Trophoblast cell (in vitro differentiated cells and primary cell): ENCODE measurements at regions not wholly inside any gene's neighbourhood (a gene's known extent, or its start where the extent isn't known, plus 50 kb on each side); places are given as distances from the start of the nearest gene placed in this dataset.

ENCODE experiments used
- DNase-seq, 2 donors: peaks; one replicate each; pipeline ENCODE4 v3.0.0-alpha.2; 2016
- H2AFZ ChIP-seq: 2 replicates; pipeline ENCODE4 v1.6.1; 2013; ENCODE audit warnings: low read length, moderate library complexity, mild to moderate bottlenecking; ENCODE audit not compliant: insufficient read depth, poor library complexity
- H2AK5ac ChIP-seq: 2 replicates; pipeline ENCODE4 v1.6.1; 2013; ENCODE audit warnings: mild to moderate bottlenecking, low read length
- H2BK120ac ChIP-seq: 2 replicates; pipeline ENCODE4 v1.6.1; 2013; ENCODE audit warnings: low read length, mild to moderate bottlenecking, moderate library complexity; ENCODE audit not compliant: insufficient read depth, poor library complexity
- H2BK12ac ChIP-seq: 2 replicates; pipeline ENCODE4 v1.6.1; 2013; ENCODE audit warnings: mild to moderate bottlenecking, low read length, moderate library complexity
- H2BK5ac ChIP-seq: 2 replicates; pipeline ENCODE4 v1.6.1; 2013; ENCODE audit warnings: low read length, low read depth, moderate library complexity, mild to moderate bottlenecking; ENCODE audit not compliant: poor library complexity
- H3K14ac ChIP-seq: 2 replicates; pipeline ENCODE4 v1.6.1; 2013; ENCODE audit warnings: mild to moderate bottlenecking, low read length
- H3K18ac ChIP-seq: 2 replicates; pipeline ENCODE4 v1.6.1; 2013; ENCODE audit warnings: mild to moderate bottlenecking, low read length
- H3K23ac ChIP-seq: 2 replicates; pipeline ENCODE4 v1.6.1; 2013; ENCODE audit warnings: low read length
- H3K27ac ChIP-seq: 2 replicates; pipeline ENCODE4 v1.5.1; 2013; ENCODE audit warnings: low read depth, mild to moderate bottlenecking, inconsistent platforms, low read length, moderate library complexity
- H3K27me3 ChIP-seq: 2 replicates; pipeline ENCODE4 v1.6.1; 2013; ENCODE audit warnings: inconsistent platforms, mild to moderate bottlenecking, low read length, moderate library complexity; ENCODE audit not compliant: insufficient read depth
- H3K36me3 ChIP-seq, 2 experiments: 1 replicate in 1 of 2; 2 replicates in 1 of 2; pipeline ENCODE4 v1.6.1; 2013; ENCODE audit warnings: low read length in 2 of 2, mild to moderate bottlenecking in 2 of 2, moderate library complexity in 1 of 2; ENCODE audit not compliant: insufficient read depth in 2 of 2, control insufficient read depth in 1 of 2
- H3K4ac ChIP-seq: 2 replicates; pipeline ENCODE4 v1.6.1; 2013; ENCODE audit warnings: low read depth, mild to moderate bottlenecking, low read length, moderate library complexity
- H3K4me1 ChIP-seq, 2 experiments: 1 replicate in 1 of 2; 2 replicates in 1 of 2; pipeline ENCODE4 v1.6.1; 2013; ENCODE audit warnings: low read length in 2 of 2, mild to moderate bottlenecking in 2 of 2, moderate library complexity in 1 of 2; ENCODE audit not compliant: insufficient read depth in 2 of 2, control insufficient read depth in 1 of 2
- H3K4me2 ChIP-seq: 2 replicates; pipeline ENCODE4 v1.6.1; 2013; ENCODE audit warnings: inconsistent platforms, mild to moderate bottlenecking, low read length, moderate library complexity
- H3K4me3 ChIP-seq: 2 replicates; pipeline ENCODE4 v1.5.1; 2013; ENCODE audit warnings: mild to moderate bottlenecking, low read depth, low read length, inconsistent platforms
- H3K79me1 ChIP-seq: one replicate; pipeline ENCODE4 v1.6.1; 2013; ENCODE audit warnings: low read length
- H3K79me2 ChIP-seq: 2 replicates; pipeline ENCODE4 v1.6.1; 2013; ENCODE audit warnings: low read length, mild to moderate bottlenecking; ENCODE audit not compliant: control insufficient read depth, insufficient read depth, poor library complexity
- H3K9ac ChIP-seq: 2 replicates; pipeline ENCODE4 v1.6.1; 2013; ENCODE audit warnings: mild to moderate bottlenecking, low read length
- H3K9me3 ChIP-seq: 2 replicates; pipeline ENCODE4 v1.6.1; 2013; ENCODE audit warnings: low read depth, mild to moderate bottlenecking, control low read depth, inconsistent platforms, low read length; ENCODE audit not compliant: insufficient read depth
- H4K12ac ChIP-seq: 2 replicates; pipeline ENCODE4 v1.6.1; 2013; ENCODE audit warnings: low read depth, mild to moderate bottlenecking, low read length, moderate library complexity
- H4K8ac ChIP-seq: 2 replicates; pipeline ENCODE4 v1.6.1; 2013; ENCODE audit warnings: low read depth, mild to moderate bottlenecking, low read length, moderate library complexity
- H4K91ac ChIP-seq: one replicate; pipeline ENCODE4 v1.6.1; 2013; ENCODE audit warnings: low read depth, mild to moderate bottlenecking, low read length, moderate library complexity
- WGBS: extraction: QIAGEN DNeasy Blood & Tissue Kit; methylation state at CpG from one replicate; pipeline ENCODE4 v1.1.7; 2013; ENCODE audit warnings: missing lambda C conversion rate; ENCODE audit not compliant: insufficient read length, insufficient coverage; ENCODE audit errors: extremely low coverage; 5-methylcytosine and 5-hydroxymethylcytosine counted together

GRCh38 chr18:33830213-33830612 lies 252.2 kb downstream of the ASXL3 start:
- H2BK12ac ChIP-seq, result no peak overlapping the region
- H3K36me3 ChIP-seq, result no peaks in the 10 kb centered on the region
- H2AFZ ChIP-seq, result no peak overlapping the region
- H3K79me1 ChIP-seq, result no peaks in the 10 kb centered on the region
- WGBS, result no CpG with 5 or more reads among the region's 1 CpG
- no peak overlapping the region for H4K91ac ChIP-seq
- H3K18ac ChIP-seq, result no peak overlapping the region
- no peaks in the 10 kb centered on the region for H3K4me1 ChIP-seq
- no peaks in the 10 kb centered on the region for H3K27me3 ChIP-seq
- no peak overlapping the region for H3K14ac ChIP-seq
- no peak overlapping the region for H2AK5ac ChIP-seq
- H4K8ac ChIP-seq, result no peak overlapping the region
- no peak overlapping the region for H3K4me2 ChIP-seq
- no peaks in the 10 kb centered on the region for H3K9me3 ChIP-seq
- no peaks in the 10 kb centered on the region for H3K79me2 ChIP-seq
- no peak overlapping the region for H4K12ac ChIP-seq
- no peak for DNase-seq
- H3K27ac ChIP-seq, result no peak overlapping the region
- H3K23ac ChIP-seq, result no peak overlapping the region
- H3K4me3 ChIP-seq, result no peak overlapping the region
- no peak overlapping the region for H2BK5ac ChIP-seq
- H3K9ac ChIP-seq, result no peak overlapping the region
- H2BK120ac ChIP-seq, result no peak overlapping the region
- no peak overlapping the region for H3K4ac ChIP-seq

GRCh38 chr18:33828949-33829348 lies 250.9 kb downstream of the ASXL3 start:
- Histone ChIP-seq H2AFZ (no peak overlapping the region), H3K9ac (no peak overlapping the region), H3K27me3 (no peaks in the 10 kb centered on the region), H3K79me2 (no peaks in the 10 kb centered on the region), H3K36me3 (no peaks in the 10 kb centered on the region), H3K18ac (no peak overlapping the region), H3K14ac (no peak overlapping the region), H3K4me1 (no peaks in the 10 kb centered on the region), H4K91ac (no peak overlapping the region), H2BK120ac (no peak overlapping the region), H3K23ac (no peak overlapping the region), H3K4me3 (no peak overlapping the region), H3K9me3 (no peaks in the 10 kb centered on the region), H3K27ac (no peak overlapping the region), H2BK12ac (no peak overlapping the region), H3K4ac (no peak overlapping the region), H2AK5ac (no peak overlapping the region), H4K8ac (no peak overlapping the region), H4K12ac (no peak overlapping the region), H3K4me2 (no peak overlapping the region), H3K79me1 (no peaks in the 10 kb centered on the region), H2BK5ac (no peak overlapping the region)
- WGBS, result no CpG with 5 or more reads among the region's 2 CpGs
- no peak for DNase-seq

- no peak overlapping the region for H2BK5ac ChIP-seq
- H3K4me1 ChIP-seq, result no peaks in the 10 kb centered on the region
- no peak overlapping the region for H2AFZ ChIP-seq
- no peak overlapping the region for H3K23ac ChIP-seq
- no peak overlapping the region for H3K18ac ChIP-seq
- no peak overlapping the region for H2AK5ac ChIP-seq
- no CpG with 5 or more reads among the region's 4 CpGs for WGBS
- H4K12ac ChIP-seq, result no peak overlapping the region
- H3K27ac ChIP-seq, result no peak overlapping the region
- H3K14ac ChIP-seq, result no peak overlapping the region
- H2BK120ac ChIP-seq, result no peak overlapping the region
- H3K4me3 ChIP-seq, result no peak overlapping the region
- H3K9me3 ChIP-seq, result no peaks in the 10 kb centered on the region
- H3K4me2 ChIP-seq, result no peak overlapping the region
- H3K79me1 ChIP-seq, result no peaks in the 10 kb centered on the region
- no peak overlapping the region for H3K9ac ChIP-seq
- H3K36me3 ChIP-seq, result no peaks in the 10 kb centered on the region
- H4K8ac ChIP-seq, result no peak overlapping the region
- no peak overlapping the region for H3K4ac ChIP-seq
- no peak for DNase-seq
- no peak overlapping the region for H2BK12ac ChIP-seq
- no peak overlapping the region for H4K91ac ChIP-seq
- no peaks in the 10 kb centered on the region for H3K79me2 ChIP-seq
- H3K27me3 ChIP-seq, result no peaks in the 10 kb centered on the region
Measured at GRCh38 chr18:33826151-33826550, 248.1 kb downstream of the ASXL3 start.

- Histone ChIP-seq H3K4ac (no peak overlapping the region), H3K27ac (no peak overlapping the region), H3K27me3 (no peaks in the 10 kb centered on the region), H4K12ac (no peak overlapping the region), H3K4me3 (no peak overlapping the region), H2BK12ac (no peak overlapping the region), H2AFZ (no peak overlapping the region), H2AK5ac (no peak overlapping the region), H4K91ac (no peak overlapping the region), H3K4me2 (no peak overlapping the region), H3K14ac (no peak overlapping the region), H3K18ac (no peak overlapping the region), H2BK120ac (no peak overlapping the region), H4K8ac (no peak overlapping the region), H3K79me1 (no peaks in the 10 kb centered on the region), H3K36me3 (no peaks in the 10 kb centered on the region), H3K23ac (no peak overlapping the region), H3K9me3 (no peaks in the 10 kb centered on the region), H3K79me2 (no peaks in the 10 kb centered on the region), H3K9ac (no peak overlapping the region), H2BK5ac (no peak overlapping the region), H3K4me1 (no peaks in the 10 kb centered on the region)
- WGBS, result no CpG with 5 or more reads among the region's 1 CpG
- DNase-seq, result peak; percentile 13 to 24
Measured at GRCh38 chr18:33821503-33821902, 243.5 kb downstream of the ASXL3 start.
